OCI-LY1 (cell line): ENCODE measurements at regions not wholly inside any gene's neighbourhood (a gene's known extent, or its start where the extent isn't known, plus 50 kb on each side); places are given as distances from the start of the nearest gene placed in this dataset.

Source experiments
- CTCF ChIP-seq: fragments of 200-600 bp; sonication (generic), shearing (Covaris generic); IDR thresholded peaks from 2 replicates; pipeline ENCODE4 v1.5.1; 2017; ENCODE audit warnings: mild to moderate bottlenecking, antibody characterized with exemption, low read length, moderate library complexity, mixed read lengths
- EZH2 ChIP-seq: fragments of 200-600 bp; sonication (generic), shearing (Covaris generic); IDR thresholded peaks from 2 replicates; pipeline ENCODE4 v1.8.0; 2017; ENCODE audit warnings: borderline replicate concordance, mixed run types, mild to moderate bottlenecking, antibody characterized with exemption, low read length, moderate library complexity, mixed read lengths

DNA sequence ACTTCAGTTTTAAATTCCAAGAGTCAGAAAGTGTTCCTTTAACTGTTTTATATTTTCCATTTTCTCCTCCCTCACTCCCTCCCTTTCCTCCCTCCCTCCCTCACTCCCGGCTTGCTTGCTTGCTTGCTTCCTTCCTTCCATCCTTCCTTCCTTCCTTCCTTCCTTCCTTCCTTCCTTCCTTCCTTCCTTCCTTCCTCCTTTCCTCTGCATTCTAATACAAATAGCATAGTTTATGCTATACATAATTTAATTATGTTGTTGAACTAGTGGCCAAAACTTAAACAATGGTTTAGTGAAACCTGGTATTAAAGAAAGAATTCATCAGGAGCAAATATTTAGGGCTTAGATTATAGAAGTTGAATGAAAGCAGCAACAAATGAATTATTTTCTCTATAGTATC is 188.5 kb upstream of the OLFM3 start:
- TF ChIP-seq CTCF (no peak), EZH2 (no peak)
